ENCODE measurements at regions not wholly inside any gene's neighbourhood (a gene's known extent, or its start where the extent isn't known, plus 50 kb on each side); places are given as distances from the start of the nearest gene placed in this dataset.

DNA sequence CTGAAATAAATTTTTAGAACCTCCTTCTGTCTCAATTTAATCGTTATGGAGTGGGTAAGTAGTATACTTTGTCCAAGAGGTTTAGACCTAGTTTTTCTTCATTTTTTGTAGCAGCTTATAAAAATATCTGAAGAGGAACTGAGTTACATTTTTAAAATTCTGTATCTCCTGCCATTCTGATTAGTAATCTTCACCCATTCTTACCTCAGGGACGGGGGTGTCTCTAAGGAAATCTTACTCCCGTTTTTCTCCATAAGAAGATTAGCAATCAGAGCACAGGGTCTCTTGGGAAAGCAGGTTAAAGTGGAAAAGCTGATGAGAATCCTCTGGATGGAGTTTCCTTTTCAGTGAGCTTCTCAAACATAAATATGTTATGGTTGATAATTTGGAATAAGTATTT, 259.3 kb upstream of the FAM83B start:
- TF ChIP-seq, protein P1, sequence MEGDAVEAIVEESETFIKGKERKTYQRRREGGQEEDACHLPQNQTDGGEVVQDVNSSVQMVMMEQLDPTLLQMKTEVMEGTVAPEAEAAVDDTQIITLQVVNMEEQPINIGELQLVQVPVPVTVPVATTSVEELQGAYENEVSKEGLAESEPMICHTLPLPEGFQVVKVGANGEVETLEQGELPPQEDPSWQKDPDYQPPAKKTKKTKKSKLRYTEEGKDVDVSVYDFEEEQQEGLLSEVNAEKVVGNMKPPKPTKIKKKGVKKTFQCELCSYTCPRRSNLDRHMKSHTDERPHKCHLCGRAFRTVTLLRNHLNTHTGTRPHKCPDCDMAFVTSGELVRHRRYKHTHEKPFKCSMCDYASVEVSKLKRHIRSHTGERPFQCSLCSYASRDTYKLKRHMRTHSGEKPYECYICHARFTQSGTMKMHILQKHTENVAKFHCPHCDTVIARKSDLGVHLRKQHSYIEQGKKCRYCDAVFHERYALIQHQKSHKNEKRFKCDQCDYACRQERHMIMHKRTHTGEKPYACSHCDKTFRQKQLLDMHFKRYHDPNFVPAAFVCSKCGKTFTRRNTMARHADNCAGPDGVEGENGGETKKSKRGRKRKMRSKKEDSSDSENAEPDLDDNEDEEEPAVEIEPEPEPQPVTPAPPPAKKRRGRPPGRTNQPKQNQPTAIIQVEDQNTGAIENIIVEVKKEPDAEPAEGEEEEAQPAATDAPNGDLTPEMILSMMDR (IDR thresholded peaks at IDR 0.05): no peak
- DNase-seq (no peak), ATAC-seq (no peak)
- Histone ChIP-seq H3K27me3 (no peaks in the 10 kb centered on the region), H3K9me3 (no peaks in the 10 kb centered on the region), H3K4me3 (no peak overlapping the region), H3K27ac (no peak overlapping the region), H3K4me1 (no peaks in the 10 kb centered on the region), H3K36me3 (no peaks in the 10 kb centered on the region)
- intact Hi-C loops (cut with DNase I): no loop called here

DNA sequence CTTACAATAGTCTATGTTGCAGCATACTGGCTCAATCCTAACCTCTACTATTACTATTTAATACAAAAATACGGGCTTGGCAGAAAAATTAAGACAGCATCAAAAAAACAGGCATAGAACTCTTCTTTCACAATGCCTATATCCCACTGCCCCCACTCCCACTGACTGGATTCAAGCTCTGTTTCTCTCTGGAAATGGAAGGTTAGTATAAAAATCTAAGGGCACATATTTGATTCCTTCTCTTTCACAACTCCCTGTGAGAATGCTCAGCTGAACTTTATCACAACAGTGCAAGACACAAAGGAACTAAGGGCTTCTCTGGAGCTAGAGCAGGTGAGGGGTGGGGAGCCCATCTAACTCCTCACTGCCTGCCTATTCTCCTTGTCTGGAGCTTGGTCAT, 258.4 kb upstream of the FAM83B start:
- DNase-seq (no peak), ATAC-seq (no peak)
- TF ChIP-seq, protein P1 (IDR thresholded peaks at IDR 0.05): no peak
- Histone ChIP-seq H3K36me3 (no peaks in the 10 kb centered on the region), H3K9me3 (no peaks in the 10 kb centered on the region), H3K27ac (no peak overlapping the region), H3K4me3 (no peak overlapping the region), H3K27me3 (no peaks in the 10 kb centered on the region), H3K4me1 (no peaks in the 10 kb centered on the region)
- intact Hi-C loops (cut with DNase I): no loop called here

DNA sequence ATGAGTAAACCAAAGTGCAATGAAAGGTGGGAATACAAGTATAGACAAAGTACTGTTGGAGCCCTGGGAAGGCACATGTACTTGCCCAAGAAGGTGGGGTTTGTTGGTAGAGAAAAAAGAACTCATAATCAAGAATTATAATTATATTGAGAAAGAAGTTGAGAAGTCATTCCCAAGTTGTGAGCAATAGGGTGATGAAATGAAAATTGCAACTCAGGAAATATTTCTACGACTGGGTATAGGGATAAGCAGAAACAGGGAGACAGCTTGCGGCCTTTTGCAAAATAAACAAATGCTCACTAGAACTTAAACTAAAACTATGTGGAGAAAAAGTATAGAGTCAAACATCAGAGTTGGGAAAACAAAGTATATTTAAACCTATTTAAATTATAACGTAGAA, 250.7 kb upstream of the FAM83B start:
- TF ChIP-seq, protein P1 (IDR thresholded peaks at IDR 0.05): no peak
- Histone ChIP-seq H3K36me3 (no peaks in the 10 kb centered on the region), H3K27me3 (no peaks in the 10 kb centered on the region), H3K4me1 (no peaks in the 10 kb centered on the region), H3K27ac (no peak overlapping the region), H3K4me3 (no peak overlapping the region), H3K9me3 (no peaks in the 10 kb centered on the region)
- DNase-seq: no peak
- intact Hi-C loops (cut with DNase I): no loop called here
- no peak for ATAC-seq

DNA sequence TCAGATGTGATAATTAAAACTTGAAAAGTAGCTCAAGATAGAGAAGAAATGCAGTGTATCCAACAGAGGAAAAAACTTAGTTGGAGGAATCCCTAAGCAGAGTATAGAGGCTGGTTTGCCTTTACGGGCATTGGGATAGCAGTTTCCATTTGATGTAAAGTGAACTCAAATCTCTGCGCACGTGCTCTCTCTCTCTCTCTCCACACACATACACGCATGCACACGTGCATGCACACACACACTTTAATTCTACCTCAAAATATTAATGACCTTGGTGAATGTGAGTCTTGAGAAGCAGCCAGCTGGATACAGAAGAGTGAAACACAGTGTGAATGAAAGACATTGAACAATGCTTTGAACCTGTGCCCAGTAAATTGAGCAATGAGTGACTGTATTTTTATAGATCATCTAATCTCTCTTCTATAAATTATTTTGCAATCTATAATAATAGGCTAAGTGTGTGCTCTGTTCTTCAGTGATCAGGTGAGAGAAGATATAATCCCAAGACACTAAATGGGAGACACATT, 247.7 kb upstream of the FAM83B start:
- TF ChIP-seq, protein P1 (IDR thresholded peaks at IDR 0.05): no peak
- Histone ChIP-seq H3K9me3 (no peaks in the 10 kb centered on the region), H3K4me3 (no peak overlapping the region), H3K27ac (no peak overlapping the region), H3K4me1 (no peaks in the 10 kb centered on the region), H3K27me3 (no peaks in the 10 kb centered on the region), H3K36me3 (no peaks in the 10 kb centered on the region)
- DNase-seq: no peak
- intact Hi-C loops (cut with DNase I): no loop called here
- ATAC-seq: no peak

DNA sequence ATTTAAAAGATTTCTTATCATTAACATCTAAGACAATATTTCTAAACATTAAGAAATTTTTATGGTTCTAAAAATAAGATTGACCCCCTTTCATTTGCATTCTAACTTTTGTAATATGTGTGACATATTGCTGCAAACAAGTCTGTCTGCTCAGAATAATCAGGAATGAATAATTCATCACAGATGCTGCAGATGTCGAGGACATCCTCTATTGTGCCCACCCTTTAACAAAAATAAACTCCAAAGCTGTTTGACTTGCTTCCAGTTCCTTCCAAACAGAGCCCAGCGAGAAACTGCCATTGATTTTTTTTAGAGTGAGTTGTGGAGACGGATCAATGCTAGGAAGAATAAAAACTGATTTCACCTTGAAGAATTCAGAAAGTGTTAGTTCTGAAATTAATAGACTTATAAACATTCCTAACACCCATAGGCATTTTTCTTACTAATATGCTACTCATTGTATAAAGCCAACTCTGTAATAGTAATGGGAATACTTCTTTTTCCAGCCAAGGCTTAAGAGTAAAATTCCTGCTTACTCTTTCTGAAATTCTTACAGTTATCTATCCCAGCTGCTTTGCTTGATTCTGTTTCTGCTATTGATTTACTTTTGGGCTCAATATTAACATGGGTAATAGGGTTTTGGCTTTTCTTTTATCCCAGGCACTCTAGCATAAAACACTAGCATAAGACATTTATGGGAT, 244.8 kb upstream of the FAM83B start:
- intact Hi-C loops (cut with DNase I): no loop called here
- Histone ChIP-seq H3K27me3 (no peaks in the 10 kb centered on the region), H3K4me3 (no peak overlapping the region), H3K36me3 (no peaks in the 10 kb centered on the region), H3K9me3 (no peaks in the 10 kb centered on the region), H3K27ac (no peak overlapping the region), H3K4me1 (no peaks in the 10 kb centered on the region)
- no peak for DNase-seq
- no peak for ATAC-seq
- TF ChIP-seq, protein P1 (IDR thresholded peaks at IDR 0.05): no peak
